Spleen (tissue), 11 donors: ENCODE measurements at regions not wholly inside any gene's neighbourhood (a gene's known extent, or its start where the extent isn't known, plus 50 kb on each side); places are given as distances from the start of the nearest gene placed in this dataset.

ENCODE experiments used
- DNase-seq: peaks from one replicate; pipeline ENCODE4 v3.0.0-alpha.2; 2020
- H3K27ac ChIP-seq, 8 donors: fragments of 200-600 bp; sonication (generic) in 7 of 8; 1 replicate in 4 of 8; 2 replicates in 4 of 8; pipeline versions ENCODE4 v1.5.0 to v1.8.0; 2016 to 2021; ENCODE audit warnings: inconsistent platforms in 4 of 8, mild to moderate bottlenecking in 4 of 8, moderate library complexity in 1 of 8
- H3K27me3 ChIP-seq, 7 donors: fragments of 200-600 bp; sonication (generic) in 6 of 7; replicated peaks in 1 of 7; 1 replicate in 4 of 7; 2 replicates in 3 of 7; pipeline versions ENCODE4 v1.5.0 to v1.8.0; 2016 to 2021; ENCODE audit warnings: inconsistent platforms in 3 of 7, mild to moderate bottlenecking in 1 of 7
- H3K36me3 ChIP-seq, 6 donors: fragments of 200-600 bp; sonication (generic) in 5 of 6; 1 replicate in 4 of 6; 2 replicates in 2 of 6; pipeline versions ENCODE4 v1.5.0 to v1.8.0; 2016 to 2021; ENCODE audit warnings: inconsistent platforms in 2 of 6
- H3K4me1 ChIP-seq, 6 donors: fragments of 200-600 bp; sonication (generic) in 5 of 6; 1 replicate in 3 of 6; 2 replicates in 3 of 6; pipeline versions ENCODE4 v1.5.0 to v1.8.0; 2016 to 2021; ENCODE audit warnings: inconsistent platforms in 3 of 6
- H3K4me3 ChIP-seq, 8 donors: fragments of 200-600 bp; sonication (generic) in 7 of 8; 1 replicate in 4 of 8; 2 replicates in 4 of 8; pipeline versions ENCODE4 v1.5.0 to v1.8.0; 2016 to 2021; ENCODE audit warnings: inconsistent platforms in 4 of 8, mild to moderate bottlenecking in 4 of 8, moderate library complexity in 2 of 8
- H3K9me3 ChIP-seq, 8 donors: fragments of 200-600 bp; sonication (generic) in 7 of 8; 1 replicate in 4 of 8; 2 replicates in 4 of 8; pipeline versions ENCODE4 v1.5.0 to v1.8.0; 2016 to 2021; ENCODE audit warnings: inconsistent platforms in 4 of 8
- POLR2A ChIP-seq, 3 donors: fragments of 450-650 bp; IDR thresholded peaks; one replicate each; pipeline ENCODE4 v1.5.1; 2017; ENCODE audit warnings: antibody characterized with exemption in 3 of 3, mild to moderate bottlenecking in 1 of 3
- POLR2AphosphoS5 ChIP-seq, 3 donors: sonication (generic); formaldehyde crosslinking; IDR thresholded peaks; one replicate each; pipeline ENCODE4 v1.5.1; 2017; ENCODE audit warnings: antibody characterized with exemption in 3 of 3
- WGBS, 5 donors: extraction: QIAGEN DNeasy Blood & Tissue Kit in 3 of 5; methylation state at CpG; one replicate each; pipeline versions ENCODE4 v1.1.5 to v1.1.7; 2013 to 2018; 5-methylcytosine and 5-hydroxymethylcytosine counted together
- intact Hi-C: fragments of 100-400 bp; cut with DNase I; formaldehyde crosslinking; loops from one replicate; pipeline ENCODE4 v1.15.0; 2023; ENCODE audit warnings: low total_unique reads
- TF ChIP-seq, protein P1 (sequence below), 11 experiments: fragments of 200-600 bp in 7 of 11; fragments of 450-650 bp in 4 of 11; sonication (generic) in 4 of 11; IDR thresholded peaks in 8 of 11; conservative IDR thresholded peaks in 3 of 11; 1 replicate in 7 of 11; 2 replicates in 4 of 11; pipeline versions ENCODE4 v1.4.0 to v1.8.0; 2016 to 2021; ENCODE audit warnings: antibody characterized with exemption in 11 of 11, inconsistent platforms in 4 of 11, mild to moderate bottlenecking in 1 of 11
- donor health status: healthy with polysubstance abuse.
- donor health status: DM: no; HTN: no; CAD: no; lungs with moderate emphysema.
- donor health status: DM: no; HTN: no; CAD: no.
- donor health status: Bipolar disorder and iron deficiency.
- donor health status: healthy.
- donor health status: DM: no; HTN: no; CAD: no.
- donor health status: DM: yes; HTN: yes; CAD: no.

DNA sequence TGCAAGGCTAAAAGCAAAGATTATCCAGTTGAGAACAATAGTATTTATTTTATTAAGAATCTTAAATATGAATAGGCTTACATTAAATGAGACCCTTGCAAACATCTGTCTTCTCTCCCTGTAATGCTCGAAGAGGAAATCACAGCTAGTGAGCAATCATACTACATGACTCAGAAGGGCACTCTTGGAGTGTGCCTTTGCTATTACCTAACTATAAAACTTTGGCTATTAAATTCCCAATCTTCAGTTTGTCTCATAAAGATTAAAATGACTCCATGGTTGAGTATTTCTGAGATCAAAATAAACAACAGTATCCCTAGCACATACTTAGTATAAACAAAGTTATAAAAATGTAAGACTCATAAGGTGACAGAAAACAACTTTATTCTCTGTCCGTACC, 296.9 kb downstream of the KCNJ3 start:
- Histone ChIP-seq H3K27me3 (no peaks in the 10 kb centered on the region), H3K9me3 (peaks cover 0 to 3% (median 0%) of the 10 kb centered on the region in 8 donors), H3K27ac (no peak overlapping the region), H3K4me1 (no peaks in the 10 kb centered on the region), H3K4me3 (no peak overlapping the region), H3K36me3 (no peaks in the 10 kb centered on the region)
- TF ChIP-seq, protein P1, sequence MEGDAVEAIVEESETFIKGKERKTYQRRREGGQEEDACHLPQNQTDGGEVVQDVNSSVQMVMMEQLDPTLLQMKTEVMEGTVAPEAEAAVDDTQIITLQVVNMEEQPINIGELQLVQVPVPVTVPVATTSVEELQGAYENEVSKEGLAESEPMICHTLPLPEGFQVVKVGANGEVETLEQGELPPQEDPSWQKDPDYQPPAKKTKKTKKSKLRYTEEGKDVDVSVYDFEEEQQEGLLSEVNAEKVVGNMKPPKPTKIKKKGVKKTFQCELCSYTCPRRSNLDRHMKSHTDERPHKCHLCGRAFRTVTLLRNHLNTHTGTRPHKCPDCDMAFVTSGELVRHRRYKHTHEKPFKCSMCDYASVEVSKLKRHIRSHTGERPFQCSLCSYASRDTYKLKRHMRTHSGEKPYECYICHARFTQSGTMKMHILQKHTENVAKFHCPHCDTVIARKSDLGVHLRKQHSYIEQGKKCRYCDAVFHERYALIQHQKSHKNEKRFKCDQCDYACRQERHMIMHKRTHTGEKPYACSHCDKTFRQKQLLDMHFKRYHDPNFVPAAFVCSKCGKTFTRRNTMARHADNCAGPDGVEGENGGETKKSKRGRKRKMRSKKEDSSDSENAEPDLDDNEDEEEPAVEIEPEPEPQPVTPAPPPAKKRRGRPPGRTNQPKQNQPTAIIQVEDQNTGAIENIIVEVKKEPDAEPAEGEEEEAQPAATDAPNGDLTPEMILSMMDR (IDR thresholded peaks at IDR 0.05 in 8 of 11, conservative IDR thresholded peaks at IDR 0.05 in 3 of 11), result no peak
- TF ChIP-seq POLR2A (IDR thresholded peaks at IDR 0.05) (no peak), POLR2AphosphoS5 (IDR thresholded peaks at IDR 0.05) (no peak)
- intact Hi-C loops, result no loop called here
- DNase-seq, result no peak
- 78 to 91% (median 78%) methylated on average over 2 of the region's 2 CpGs for WGBS, 5 donors

DNA sequence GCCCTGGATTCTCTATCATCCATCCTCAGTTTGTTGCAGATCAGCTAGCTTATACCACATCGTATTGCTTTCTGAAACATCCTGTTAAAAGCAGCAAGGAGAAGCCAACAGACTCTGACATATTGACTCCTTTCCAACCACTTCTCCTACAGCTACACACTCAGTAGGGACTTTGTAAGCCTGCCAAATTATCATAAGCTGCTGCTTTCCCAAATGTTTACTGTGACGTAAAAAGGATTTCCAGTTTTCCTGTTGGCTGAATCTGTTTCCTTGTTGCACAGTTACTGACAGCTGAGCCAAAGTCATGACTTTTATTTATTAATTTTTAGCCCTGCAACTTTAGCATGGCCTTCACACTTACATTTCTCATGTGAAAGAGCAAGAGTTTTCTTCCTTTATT, 294.3 kb downstream of the KCNJ3 start:
- no peak overlapping the region for H3K27ac ChIP-seq
- no peak for DNase-seq
- intact Hi-C loops, result no loop called here

DNA sequence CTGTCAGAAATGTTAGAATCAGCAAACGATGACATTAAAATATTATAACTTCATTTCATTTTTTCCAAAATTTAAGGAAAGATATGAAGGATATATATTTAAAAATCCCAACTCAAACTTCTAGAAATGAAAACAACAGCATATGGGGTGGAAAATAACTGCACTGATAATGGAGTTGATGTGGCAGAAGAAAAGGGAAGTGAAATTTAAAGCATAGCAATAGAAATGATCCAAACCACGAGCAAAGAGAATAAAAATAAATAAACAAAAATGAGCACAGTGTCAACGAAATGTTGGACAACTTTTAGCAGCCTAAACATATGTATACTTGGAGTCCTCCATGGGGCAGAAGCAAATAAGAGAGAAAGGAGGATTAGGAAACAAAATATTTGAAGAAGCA, 280.2 kb downstream of the KCNJ3 start:
- WGBS, 5 donors, result 59 to 74% (median 62%) methylated on average over 3 of the region's 3 CpGs
- Histone ChIP-seq H3K4me3 (no peak overlapping the region), H3K4me1 (no peaks in the 10 kb centered on the region), H3K36me3 (no peaks in the 10 kb centered on the region), H3K27me3 (no peaks in the 10 kb centered on the region), H3K9me3 (peaks cover 0 to 10% (median 0%) of the 10 kb centered on the region in 8 donors), H3K27ac (no peak overlapping the region)
- intact Hi-C loops, result no loop called here
- no peak for TF ChIP-seq POLR2AphosphoS5 (IDR thresholded peaks at IDR 0.05)
- TF ChIP-seq, protein P1 (IDR thresholded peaks at IDR 0.05 in 8 of 11, conservative IDR thresholded peaks at IDR 0.05 in 3 of 11), result no peak
- no peak for TF ChIP-seq POLR2A (IDR thresholded peaks at IDR 0.05)
- DNase-seq, result no peak

More for the DNA sequence above, 294.3 kb downstream of the KCNJ3 start:
- Histone ChIP-seq H3K36me3 (no peaks in the 10 kb centered on the region), H3K4me3 (no peak overlapping the region), H3K9me3 (peaks cover 0 to 3% (median 0%) of the 10 kb centered on the region in 8 donors), H3K27me3 (no peaks in the 10 kb centered on the region), H3K4me1 (no peaks in the 10 kb centered on the region)
- WGBS, 5 donors, result 39 to 58% (median 47%) methylated on average over 2 of the region's 2 CpGs
- TF ChIP-seq, protein P1 (IDR thresholded peaks at IDR 0.05 in 8 of 11, conservative IDR thresholded peaks at IDR 0.05 in 3 of 11), result no peak
- TF ChIP-seq POLR2A (IDR thresholded peaks at IDR 0.05) (no peak), POLR2AphosphoS5 (IDR thresholded peaks at IDR 0.05) (no peak)

DNA sequence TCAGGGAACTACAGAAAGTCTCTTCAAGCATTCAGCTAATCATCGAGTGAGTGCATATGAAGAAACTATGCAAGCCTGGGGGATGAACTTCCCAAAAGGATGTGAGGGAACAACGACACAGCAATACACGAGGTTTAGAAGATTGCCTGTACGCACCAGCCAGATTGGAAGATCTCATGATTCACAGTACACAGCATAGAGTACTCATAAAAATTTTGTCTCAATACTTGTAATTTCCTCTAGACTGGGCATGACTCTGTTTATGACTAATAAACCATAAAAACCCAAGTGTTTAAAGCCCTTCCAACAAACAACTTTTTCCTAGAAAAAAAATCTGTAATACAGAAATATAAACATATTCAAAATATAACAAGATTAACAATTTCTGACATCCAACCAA, 279.7 kb downstream of the KCNJ3 start:
- TF ChIP-seq POLR2A (IDR thresholded peaks at IDR 0.05) (no peak), POLR2AphosphoS5 (IDR thresholded peaks at IDR 0.05) (no peak)
- TF ChIP-seq, protein P1 (IDR thresholded peaks at IDR 0.05 in 8 of 11, conservative IDR thresholded peaks at IDR 0.05 in 3 of 11), result no peak
- no peaks in the 10 kb centered on the region for H3K27me3 ChIP-seq
- WGBS, 5 donors, result 71 to 88% (median 76%) methylated on average over 4 of the region's 4 CpGs
- H3K4me3 ChIP-seq, result no peak overlapping the region
- no peaks in the 10 kb centered on the region for H3K36me3 ChIP-seq
- DNase-seq, result no peak
- peaks cover 0 to 10% (median 0%) of the 10 kb centered on the region in 8 donors for H3K9me3 ChIP-seq
- intact Hi-C loops, result no loop called here
- H3K4me1 ChIP-seq, result no peaks in the 10 kb centered on the region
- no peak overlapping the region for H3K27ac ChIP-seq
